Activated B cell treated with CpG ODN at 0.5 μM for 24 hours (primary cell): ENCODE measurements at regions not wholly inside any gene's neighbourhood (a gene's known extent, or its start where the extent isn't known, plus 50 kb on each side); places are given as distances from the start of the nearest gene placed in this dataset.

Source experiments
- ATAC-seq: fragments of 200-7000 bp; cut with Tn5 transposase; one replicate; pipeline ENCODE4 v1.10.0; 2021; ENCODE audit warnings: low read depth, mild to moderate bottlenecking, moderate library complexity
- CTCF ChIA-PET: fragments of 350-600 bp; sonication (Branson Sonifier 250); formaldehyde crosslinking; loops from one replicate; lab custom pipeline; 2021; ENCODE audit warnings: antibody characterized with exemption; lab: Charles Lee
- POLR2A ChIA-PET: fragments of 350-600 bp; sonication (Branson Sonifier 250); formaldehyde crosslinking; loops from one replicate; lab custom pipeline; 2021; ENCODE audit warnings: antibody characterized with exemption; lab: Charles Lee
- DNase-seq: peaks from one replicate; pipeline ENCODE4 v3.0.0; 2022
- H3K27ac Mint-ChIP-seq: one replicate; pipeline ENCODE4 v1.8.0; 2020; ENCODE audit warnings: mixed read lengths
- H3K27me3 Mint-ChIP-seq: one replicate; pipeline ENCODE4 v1.8.0; 2021; ENCODE audit warnings: mixed read lengths
- H3K36me3 Mint-ChIP-seq: one replicate; pipeline ENCODE4 v1.8.0; 2021; ENCODE audit warnings: low read depth, mixed read lengths
- H3K4me1 Mint-ChIP-seq: one replicate; pipeline ENCODE4 v1.8.0; 2021; ENCODE audit warnings: mixed read lengths
- H3K4me3 Mint-ChIP-seq: one replicate; pipeline ENCODE4 v1.8.0; 2020; ENCODE audit warnings: mild to moderate bottlenecking, mixed read lengths
- H3K9me3 Mint-ChIP-seq: one replicate; pipeline ENCODE4 v1.8.0; 2020; ENCODE audit warnings: mixed read lengths
- CTCF ChIP-seq: fragments of 200-600 bp; IDR thresholded peaks from one replicate; pipeline ENCODE4 v1.8.0; 2022; ENCODE audit warnings: antibody characterized with exemption, mild to moderate bottlenecking
- intact Hi-C: fragments of 100-400 bp; cut with micrococcal nuclease; formaldehyde crosslinking; loops from one replicate; pipeline ENCODE4 v1.15.1; 2024

DNA sequence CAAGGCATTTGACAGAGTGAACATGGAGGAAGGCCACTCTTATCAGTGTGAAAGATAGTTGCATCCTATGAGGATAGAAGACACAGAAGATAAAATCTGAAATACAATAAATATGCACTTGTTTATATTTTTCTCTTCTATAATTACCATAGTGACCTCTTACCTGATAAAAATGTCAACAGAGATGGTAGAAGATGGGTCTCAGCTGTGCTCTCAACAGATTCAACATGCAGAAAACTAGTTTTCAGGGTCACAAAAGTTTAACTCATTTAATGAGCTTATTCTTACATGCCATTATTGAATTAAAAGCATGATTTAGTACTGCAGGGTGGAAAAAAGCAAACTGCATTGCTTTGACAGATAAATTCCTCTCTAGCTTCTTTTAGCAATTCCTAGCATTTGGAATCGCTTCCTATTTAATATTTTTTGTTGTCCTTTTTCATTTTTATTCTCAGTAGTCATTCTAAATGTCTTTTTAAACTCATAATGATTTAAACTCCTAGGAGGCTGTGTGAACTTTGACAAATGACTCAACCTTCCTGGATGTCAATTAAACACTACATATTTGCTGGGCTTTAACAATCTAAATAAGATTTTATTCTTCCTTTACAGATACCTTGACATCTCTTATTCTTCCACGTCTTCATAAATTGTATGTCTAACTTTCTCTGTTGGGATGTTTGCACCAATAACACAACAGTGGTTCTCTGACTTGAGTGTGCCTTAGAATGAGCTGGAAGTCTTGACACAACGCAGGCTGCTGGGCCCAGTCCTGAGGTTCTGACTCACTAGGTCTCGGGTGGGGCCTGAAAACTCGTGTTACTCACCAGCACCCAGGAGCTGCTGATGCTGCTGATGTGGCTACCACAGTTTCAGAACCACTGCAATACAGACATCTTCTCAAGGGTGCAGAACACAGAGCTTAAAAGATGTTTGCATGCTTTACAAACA, 565.5 kb upstream of the IGFBP3 start:
- TF ChIP-seq CTCF = no peak
- CTCF ChIA-PET = no interaction called here
- Mint-ChIP-seq H3K4me1 (no peaks in the 10 kb centered on the region), H3K27ac (no peak overlapping the region), H3K36me3 (no peaks in the 10 kb centered on the region), H3K4me3 (no peak overlapping the region), H3K27me3 (no peaks in the 10 kb centered on the region), H3K9me3 (peaks cover 6% of the 10 kb centered on the region)
- DNase-seq = no peak
- intact Hi-C loops = no loop called here
- POLR2A ChIA-PET = no interaction called here
- no peak for ATAC-seq

GRCh38 chr7:46485481-46486065, 564.5 kb upstream of the IGFBP3 start:
- peaks cover 6% of the 10 kb centered on the region for H3K9me3 Mint-ChIP-seq
- no peak overlapping the region for H3K4me3 Mint-ChIP-seq
- intact Hi-C loops = no loop called here
- DNase-seq (no peak), ATAC-seq (no peak)
- ChIA-PET POLR2A (no interaction called here), CTCF (no interaction called here)
- H3K27me3 Mint-ChIP-seq = no peaks in the 10 kb centered on the region
- no peak for TF ChIP-seq CTCF
- no peaks in the 10 kb centered on the region for H3K4me1 Mint-ChIP-seq
- no peaks in the 10 kb centered on the region for H3K36me3 Mint-ChIP-seq
- H3K27ac Mint-ChIP-seq = no peak overlapping the region

GRCh38 chr7:46484906-46485305, 563.8 kb upstream of the IGFBP3 start:
- intact Hi-C loops = no loop called here
- ATAC-seq = no peak
- no peaks in the 10 kb centered on the region for H3K4me1 Mint-ChIP-seq
- no peak for DNase-seq
- CTCF ChIA-PET = no interaction called here
- POLR2A ChIA-PET = no interaction called here
- no peak for TF ChIP-seq CTCF
- H3K9me3 Mint-ChIP-seq = peaks cover 6% of the 10 kb centered on the region
- H3K4me3 Mint-ChIP-seq = no peak overlapping the region
- H3K27ac Mint-ChIP-seq = no peak overlapping the region
- no peaks in the 10 kb centered on the region for H3K36me3 Mint-ChIP-seq
- no peaks in the 10 kb centered on the region for H3K27me3 Mint-ChIP-seq

GRCh38 chr7:46480619-46481018, 559.5 kb upstream of the IGFBP3 start:
- ChIA-PET POLR2A (no interaction called here), CTCF (no interaction called here)
- TF ChIP-seq CTCF = no peak
- intact Hi-C loops = no loop called here
- Mint-ChIP-seq H3K4me3 (no peak overlapping the region), H3K4me1 (no peaks in the 10 kb centered on the region), H3K36me3 (no peaks in the 10 kb centered on the region), H3K27me3 (no peaks in the 10 kb centered on the region), H3K9me3 (peaks cover 7% of the 10 kb centered on the region), H3K27ac (no peak overlapping the region)
- DNase-seq (no peak), ATAC-seq (no peak)

- POLR2A ChIA-PET = no interaction called here
- peaks cover 3% of the 10 kb centered on the region for H3K9me3 Mint-ChIP-seq
- no peaks in the 10 kb centered on the region for H3K4me1 Mint-ChIP-seq
- TF ChIP-seq CTCF = no peak
- no peak overlapping the region for H3K4me3 Mint-ChIP-seq
- CTCF ChIA-PET = no interaction called here
- H3K27ac Mint-ChIP-seq = no peak overlapping the region
- ATAC-seq (no peak), DNase-seq (no peak)
- H3K27me3 Mint-ChIP-seq = no peaks in the 10 kb centered on the region
- no peaks in the 10 kb centered on the region for H3K36me3 Mint-ChIP-seq
- intact Hi-C loops = no loop called here
Measured at GRCh38 chr7:46479680-46480079, 558.6 kb upstream of the IGFBP3 start.
